ENCODE measurements at regions not wholly inside any gene's neighbourhood (a gene's known extent, or its start where the extent isn't known, plus 50 kb on each side); places are given as distances from the start of the nearest gene placed in this dataset.
"Not testable (repeated sequence)": the region's sequence is repeated elsewhere in the genome, so short reads cannot be mapped to it uniquely, and the experiment has no call there.

DNA sequence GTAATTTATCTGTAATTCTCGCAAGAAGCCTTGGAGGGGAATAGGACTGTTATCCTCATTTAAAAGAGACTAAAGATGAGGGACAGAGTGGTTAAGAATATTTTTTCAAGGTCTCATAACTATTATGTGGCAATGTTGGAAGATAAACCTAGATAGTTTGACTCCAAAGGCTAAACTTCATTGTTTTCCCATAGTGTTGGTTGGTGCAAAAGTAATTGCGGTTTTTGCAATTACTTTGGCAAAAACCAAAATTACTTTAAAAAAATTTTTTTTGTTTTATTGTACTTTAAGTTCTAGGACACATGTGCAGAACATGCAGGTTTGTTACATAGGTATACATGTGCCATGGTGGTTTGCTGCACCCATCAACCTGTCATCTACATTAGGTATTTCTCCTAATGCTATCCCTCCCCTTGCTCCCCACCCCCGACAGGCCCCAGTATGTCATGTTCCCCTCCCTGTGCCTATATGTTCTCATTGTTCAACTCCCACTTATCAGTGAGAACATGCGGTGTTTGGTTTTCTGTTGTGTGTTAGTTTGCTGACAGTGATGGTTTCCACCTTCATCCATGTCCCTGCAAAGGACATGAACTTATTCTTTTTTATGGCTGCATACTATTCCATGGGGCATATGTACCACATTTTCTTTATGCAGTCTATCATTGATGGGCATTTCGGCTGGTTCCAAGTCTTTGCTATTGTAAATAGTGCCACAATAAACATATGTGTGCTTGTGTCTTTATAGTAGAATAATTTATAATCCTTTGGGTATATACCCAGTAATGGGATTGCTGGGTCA lies 72.9 kb upstream of the TBX18 start:
- DNase-seq (ENCODE audit: low read depth in 1 of 2, low spot score in 1 of 2), result not testable (repeated sequence)

DNA sequence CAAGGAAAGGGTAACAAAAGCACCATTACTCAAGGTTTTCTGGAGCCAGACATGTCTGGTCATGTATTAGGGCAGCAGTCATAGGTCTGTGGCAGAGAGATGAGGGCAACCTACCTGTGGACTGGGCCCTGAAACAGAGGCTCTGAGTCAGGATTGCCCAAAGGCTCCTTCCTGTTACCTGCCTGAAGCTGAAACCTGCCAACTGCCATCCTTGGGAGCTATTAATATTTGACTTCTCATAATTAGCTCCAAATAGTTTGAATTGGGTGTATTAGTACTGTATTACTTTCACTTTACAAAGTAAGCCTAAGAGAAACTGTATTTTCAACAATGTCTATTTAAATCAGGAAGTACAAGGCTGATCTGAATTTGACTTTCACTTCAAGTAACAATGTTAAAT lies 72.0 kb upstream of the TBX18 start:
- no peak for DNase-seq (ENCODE audit: low read depth in 1 of 2, low spot score in 1 of 2)

DNA sequence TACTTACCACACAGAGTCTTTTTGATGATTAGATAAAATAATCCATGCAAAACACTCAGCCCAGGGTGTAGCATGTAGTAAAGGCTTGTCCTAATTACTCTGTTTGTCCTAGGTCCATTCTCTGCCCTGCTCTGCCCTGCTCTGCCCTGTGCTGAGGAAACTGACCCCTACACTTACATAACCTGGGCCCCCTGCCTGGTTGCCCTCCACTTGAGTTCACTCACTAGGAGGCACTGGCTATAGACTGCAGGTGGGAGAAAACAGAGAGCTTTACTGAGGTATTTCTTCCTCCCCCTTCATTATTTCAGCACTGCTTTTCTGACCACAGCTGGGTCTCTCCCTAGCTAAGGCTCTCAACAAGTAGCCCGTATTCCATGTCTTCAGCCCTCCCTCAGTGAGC lies 70.9 kb upstream of the TBX18 start:
- DNase-seq (ENCODE audit: low read depth in 1 of 2, low spot score in 1 of 2), result no peak

DNA sequence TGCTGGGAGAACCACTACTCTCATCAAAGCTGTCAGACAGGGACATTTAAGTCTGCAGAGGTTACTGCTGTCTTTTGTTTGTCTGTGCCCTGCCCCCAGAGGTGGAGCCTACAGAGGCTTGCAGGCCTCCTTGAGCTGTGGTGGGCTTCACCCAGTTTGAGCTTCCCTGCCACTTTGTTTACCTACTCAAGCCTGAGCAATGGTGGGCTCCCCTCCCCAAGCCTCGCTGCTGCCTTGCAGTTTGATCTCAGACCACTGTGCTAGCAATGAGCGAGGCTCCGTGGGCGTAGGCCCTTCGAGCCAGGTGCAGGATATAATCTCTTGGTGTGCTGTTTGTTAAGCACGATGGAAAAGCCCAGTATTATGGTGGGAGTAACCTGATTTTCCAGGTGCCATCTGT lies 67.5 kb upstream of the TBX18 start:
- DNase-seq (ENCODE audit: low read depth in 1 of 2, low spot score in 1 of 2), result not testable (repeated sequence)

DNA sequence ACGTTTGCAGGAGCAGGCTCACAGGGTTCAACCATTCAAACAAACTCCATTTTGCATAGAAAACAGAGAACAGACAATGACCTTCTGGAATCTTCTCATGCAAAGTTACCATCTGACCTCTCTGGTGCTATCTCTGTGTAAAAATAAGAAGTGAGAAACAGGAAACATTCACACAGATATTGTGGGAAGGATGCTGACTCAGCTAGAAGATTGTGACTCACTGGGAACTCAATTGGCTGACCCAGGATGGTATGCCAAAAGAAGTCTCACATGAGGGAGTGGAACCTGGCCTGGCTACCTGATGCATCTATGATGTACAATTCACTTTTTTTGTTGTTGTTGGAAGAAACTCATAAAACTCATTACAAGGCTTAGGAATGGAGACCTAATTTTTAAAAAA lies 61.1 kb upstream of the TBX18 start:
- no peak for DNase-seq (ENCODE audit: low read depth in 1 of 2, low spot score in 1 of 2)

DNA sequence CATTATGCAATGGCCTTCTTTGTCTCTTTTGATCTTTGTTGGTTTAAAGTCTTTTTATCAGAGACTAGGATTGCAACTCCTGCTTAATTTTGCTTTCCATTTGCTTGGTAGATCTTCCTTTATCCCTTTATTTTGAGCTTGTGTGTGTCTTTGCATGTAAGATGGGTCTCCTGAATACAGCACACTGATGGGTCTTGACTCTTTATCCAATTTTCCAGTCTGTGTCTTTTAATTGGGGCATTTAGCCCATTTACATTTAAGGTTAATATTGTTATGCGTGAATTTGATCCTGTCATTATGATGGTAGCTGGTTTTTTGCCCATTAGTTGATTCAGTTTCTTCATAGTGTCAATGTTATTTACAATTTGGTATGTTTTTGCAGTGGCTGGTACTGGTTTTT lies 56.9 kb upstream of the TBX18 start:
- not testable (repeated sequence) for DNase-seq (ENCODE audit: low read depth in 1 of 2, low spot score in 1 of 2)

DNA sequence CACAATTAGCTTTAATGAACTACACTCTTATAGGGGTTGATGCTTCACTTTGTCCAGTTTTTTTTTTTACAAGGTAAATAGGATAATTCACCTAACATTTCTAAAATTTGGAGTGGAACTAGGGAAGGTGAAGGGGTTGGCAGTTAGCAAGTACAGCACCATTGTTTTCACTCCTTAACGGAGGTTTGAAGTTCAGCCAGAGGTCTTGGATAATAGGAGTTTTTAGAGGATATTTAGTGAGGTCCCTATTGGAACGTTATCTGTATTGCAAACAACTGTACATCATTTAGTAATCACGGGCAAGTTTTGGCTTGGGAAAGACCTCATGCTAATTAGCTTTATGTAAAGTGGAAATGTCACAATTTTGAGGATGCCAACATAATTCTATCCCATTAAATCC lies 52.3 kb upstream of the TBX18 start:
- DNase-seq (ENCODE audit: low read depth in 1 of 2, low spot score in 1 of 2), result no peak

DNA sequence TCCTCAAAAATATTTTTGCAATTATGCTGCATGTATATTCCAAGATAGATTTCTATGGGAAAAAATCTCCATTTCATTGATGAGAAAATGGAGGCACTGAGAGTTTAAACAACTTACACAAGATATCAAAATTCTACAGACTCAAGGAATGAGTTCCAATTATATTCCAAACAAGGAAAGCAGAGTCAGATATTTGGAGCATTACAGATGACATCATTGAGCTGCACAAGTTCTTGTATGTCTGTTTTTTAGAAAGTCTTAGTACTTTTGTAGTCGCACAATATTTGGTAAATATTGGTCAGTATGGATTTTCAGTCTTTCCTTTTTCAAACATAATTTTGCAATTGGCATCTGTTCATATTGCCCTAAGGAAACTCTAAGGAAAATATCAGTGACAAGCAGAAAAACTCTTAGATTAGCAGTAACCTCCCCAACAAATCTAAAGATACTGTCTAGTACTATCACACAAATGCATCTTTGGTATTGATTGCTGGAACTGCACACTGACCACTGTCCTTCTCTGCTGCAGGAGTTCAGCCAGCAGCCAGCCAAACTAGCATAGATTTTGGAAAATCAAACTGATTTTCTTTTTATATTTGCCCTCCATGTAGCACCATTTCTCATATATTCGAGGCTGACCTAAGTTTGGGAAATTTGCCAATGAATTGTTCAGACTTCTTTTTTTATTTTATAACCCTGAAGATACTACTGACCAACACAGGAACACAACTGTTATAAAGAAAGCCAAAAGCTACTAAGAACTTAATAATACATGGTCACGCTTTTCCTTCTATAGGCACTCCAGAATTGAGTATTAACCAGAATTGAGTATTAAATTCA lies 51.7 kb upstream of the TBX18 start:
- no peak for DNase-seq (ENCODE audit: low read depth in 1 of 2, low spot score in 1 of 2)

Data from activated T-helper 1 cell treated with anti-CD3 and anti-CD28 coated beads, Interleukin-2, amount 50 U/mL, for 16 hours (primary cell).